Naive thymus-derived CD8-positive, alpha-beta T cell (primary cell): ENCODE measurements at regions not wholly inside any gene's neighbourhood (a gene's known extent, or its start where the extent isn't known, plus 50 kb on each side); places are given as distances from the start of the nearest gene placed in this dataset.

Experiments used
- ATAC-seq, 2 donors: fragments of 150-1000 bp; cut with Tn5 transposase in 1 of 2; sonication (Bioruptor Pico), chemical (Tn5 transposase) in 1 of 2; 1 replicate in 1 of 2; 2 replicates in 1 of 2; pipeline ENCODE4 v1.10.0; 2021; ENCODE audit warnings: mild to moderate bottlenecking in 2 of 2, moderate library complexity in 2 of 2
- POLR2A ChIA-PET: fragments of 350-600 bp; sonication (Branson Sonifier 250); formaldehyde crosslinking; loops from one replicate; lab custom pipeline; 2021; ENCODE audit warnings: antibody characterized with exemption; lab: Charles Lee
- DNase-seq, 10 donors: peaks; one replicate each; pipeline versions ENCODE4 v3.0.0 to v3.0.0-alpha.2; 2020 to 2022
- H3K27ac Mint-ChIP-seq, 10 donors: one replicate each; pipeline ENCODE4 v1.8.0; 2020 to 2022; ENCODE audit warnings: mild to moderate bottlenecking in 10 of 10, mixed read lengths in 10 of 10, moderate library complexity in 4 of 10, inconsistent platforms in 1 of 10
- H3K27me3 Mint-ChIP-seq, 5 donors: one replicate each; pipeline ENCODE4 v1.8.0; 2021 to 2022; ENCODE audit warnings: mixed read lengths in 5 of 5
- H3K36me3 Mint-ChIP-seq, 3 donors: one replicate each; pipeline ENCODE4 v1.8.0; 2020 to 2022; ENCODE audit warnings: mixed read lengths in 3 of 3, mild to moderate bottlenecking in 2 of 3, inconsistent platforms in 1 of 3
- H3K4me1 Mint-ChIP-seq, 4 donors: one replicate each; pipeline ENCODE4 v1.8.0; 2021 to 2022; ENCODE audit warnings: mixed read lengths in 4 of 4
- H3K4me3 Mint-ChIP-seq, 10 donors: one replicate each; pipeline ENCODE4 v1.8.0; 2020 to 2022; ENCODE audit warnings: mild to moderate bottlenecking in 10 of 10, mixed read lengths in 10 of 10, moderate library complexity in 6 of 10, inconsistent platforms in 1 of 10
- H3K9me3 Mint-ChIP-seq, 9 donors: one replicate each; pipeline ENCODE4 v1.8.0; 2020 to 2022; ENCODE audit warnings: mixed read lengths in 9 of 9, mild to moderate bottlenecking in 3 of 9, inconsistent platforms in 1 of 9, moderate library complexity in 1 of 9

- ATAC-seq: no peak
- Mint-ChIP-seq H3K36me3 (no peaks in the 10 kb centered on the region), H3K27me3 (peaks cover 0 to 5% (median 0%) of the 10 kb centered on the region in 5 donors)
Measured at GRCh38 chr18:73613706-73614340, 533.8 kb downstream of the FBXO15 start.

GRCh38 chr18:73597832-73598615 lies 549.6 kb downstream of the FBXO15 start:
- no peaks in the 10 kb centered on the region for H3K36me3 Mint-ChIP-seq
- DNase-seq (no peak), ATAC-seq (no peak)
- POLR2A ChIA-PET: no interaction called here
- H3K4me1 Mint-ChIP-seq: no peaks in the 10 kb centered on the region
- H3K27me3 Mint-ChIP-seq: peaks cover 0 to 2% (median 0%) of the 10 kb centered on the region in 5 donors
- H3K9me3 Mint-ChIP-seq: peaks cover 0 to 17% (median 2%) of the 10 kb centered on the region in 9 donors
- H3K4me3 Mint-ChIP-seq: no peak overlapping the region
- no peak overlapping the region for H3K27ac Mint-ChIP-seq

More at GRCh38 chr18:73613706-73614340, 533.8 kb downstream of the FBXO15 start:
- Mint-ChIP-seq H3K4me3 (no peak overlapping the region), H3K27ac (no peak overlapping the region), H3K4me1 (no peaks in the 10 kb centered on the region), H3K9me3 (peaks cover 0 to 13% (median 0%) of the 10 kb centered on the region in 9 donors)
- POLR2A ChIA-PET: no interaction called here
- no peak for DNase-seq

- ATAC-seq (no peak), DNase-seq (no peak)
- Mint-ChIP-seq H3K36me3 (no peaks in the 10 kb centered on the region), H3K27me3 (peaks cover 0 to 2% (median 0%) of the 10 kb centered on the region in 5 donors), H3K27ac (no peak overlapping the region), H3K4me1 (no peaks in the 10 kb centered on the region), H3K4me3 (no peak overlapping the region), H3K9me3 (peaks cover 0 to 17% (median 2%) of the 10 kb centered on the region in 9 donors)
- POLR2A ChIA-PET: no interaction called here
Measured at GRCh38 chr18:73594749-73595148, 552.9 kb downstream of the FBXO15 start.

- no peak overlapping the region for H3K27ac Mint-ChIP-seq
- no peaks in the 10 kb centered on the region for H3K4me1 Mint-ChIP-seq
- POLR2A ChIA-PET: no interaction called here
- no peak overlapping the region for H3K4me3 Mint-ChIP-seq
- peaks cover 0 to 2% (median 0%) of the 10 kb centered on the region in 5 donors for H3K27me3 Mint-ChIP-seq
- H3K9me3 Mint-ChIP-seq: peaks cover 0 to 11% (median 2%) of the 10 kb centered on the region in 9 donors
- DNase-seq (no peak), ATAC-seq (no peak)
- H3K36me3 Mint-ChIP-seq: no peaks in the 10 kb centered on the region
Measured at GRCh38 chr18:73593207-73593606, 554.4 kb downstream of the FBXO15 start.

GRCh38 chr18:73590950-73591349 lies 556.7 kb downstream of the FBXO15 start:
- POLR2A ChIA-PET: no interaction called here

GRCh38 chr18:73579698-73580097 lies 567.9 kb downstream of the FBXO15 start:
- H3K36me3 Mint-ChIP-seq: no peaks in the 10 kb centered on the region
- H3K27ac Mint-ChIP-seq: no peak overlapping the region
- DNase-seq: no peak
- H3K27me3 Mint-ChIP-seq: peaks cover 0 to 3% (median 0%) of the 10 kb centered on the region in 5 donors
- POLR2A ChIA-PET: no interaction called here
- no peak for ATAC-seq
- H3K4me1 Mint-ChIP-seq: no peaks in the 10 kb centered on the region
- H3K4me3 Mint-ChIP-seq: no peak overlapping the region
- H3K9me3 Mint-ChIP-seq: peaks cover 0 to 10% (median 0%) of the 10 kb centered on the region in 9 donors

More at GRCh38 chr18:73590950-73591349, 556.7 kb downstream of the FBXO15 start:
- Mint-ChIP-seq H3K36me3 (no peaks in the 10 kb centered on the region), H3K9me3 (peaks cover 0 to 4% (median 0%) of the 10 kb centered on the region in 9 donors), H3K27ac (no peak overlapping the region), H3K4me1 (no peaks in the 10 kb centered on the region), H3K4me3 (no peak overlapping the region), H3K27me3 (peaks cover 0 to 2% (median 0%) of the 10 kb centered on the region in 5 donors)
- no peak for DNase-seq
- no peak for ATAC-seq

GRCh38 chr18:73577365-73577764 lies 570.3 kb downstream of the FBXO15 start:
- Mint-ChIP-seq H3K4me3 (no peak overlapping the region), H3K36me3 (no peaks in the 10 kb centered on the region), H3K9me3 (peaks cover 0 to 3% (median 0%) of the 10 kb centered on the region in 9 donors), H3K27ac (no peak overlapping the region), H3K27me3 (peaks cover 0 to 3% (median 0%) of the 10 kb centered on the region in 5 donors), H3K4me1 (no peaks in the 10 kb centered on the region)
- ATAC-seq (no peak), DNase-seq (no peak)
- POLR2A ChIA-PET: no interaction called here

- peaks cover 0 to 2% (median 0%) of the 10 kb centered on the region in 9 donors for H3K9me3 Mint-ChIP-seq
Measured at GRCh38 chr18:73563901-73564472, 583.6 kb downstream of the FBXO15 start.

GRCh38 chr18:73563345-73563744 lies 584.3 kb downstream of the FBXO15 start:
- DNase-seq (no peak), ATAC-seq (no peak)
- Mint-ChIP-seq H3K4me1 (no peaks in the 10 kb centered on the region), H3K27me3 (no peaks in the 10 kb centered on the region), H3K9me3 (peaks cover 0 to 2% (median 0%) of the 10 kb centered on the region in 9 donors), H3K4me3 (no peak overlapping the region), H3K36me3 (no peaks in the 10 kb centered on the region), H3K27ac (no peak overlapping the region)
- POLR2A ChIA-PET: no interaction called here

More at GRCh38 chr18:73563901-73564472, 583.6 kb downstream of the FBXO15 start:
- DNase-seq (no peak), ATAC-seq (no peak)
- POLR2A ChIA-PET: no interaction called here
- Mint-ChIP-seq H3K27me3 (no peaks in the 10 kb centered on the region), H3K27ac (no peak overlapping the region), H3K36me3 (no peaks in the 10 kb centered on the region), H3K4me3 (no peak overlapping the region), H3K4me1 (no peaks in the 10 kb centered on the region)

GRCh38 chr18:73556904-73557303 lies 590.7 kb downstream of the FBXO15 start:
- Mint-ChIP-seq H3K27ac (no peak overlapping the region), H3K4me3 (no peak overlapping the region), H3K9me3 (peaks cover 0 to 10% (median 4%) of the 10 kb centered on the region in 9 donors), H3K4me1 (no peaks in the 10 kb centered on the region), H3K27me3 (no peaks in the 10 kb centered on the region), H3K36me3 (no peaks in the 10 kb centered on the region)
- ATAC-seq (no peak), DNase-seq (no peak)
- POLR2A ChIA-PET: no interaction called here

- no peaks in the 10 kb centered on the region for H3K27me3 Mint-ChIP-seq
- peaks cover 0 to 9% (median 3%) of the 10 kb centered on the region in 9 donors for H3K9me3 Mint-ChIP-seq
Measured at GRCh38 chr18:73552171-73552570, 595.5 kb downstream of the FBXO15 start.

GRCh38 chr18:73551211-73551610 lies 596.4 kb downstream of the FBXO15 start:
- Mint-ChIP-seq H3K9me3 (peaks cover 0 to 9% (median 3%) of the 10 kb centered on the region in 9 donors), H3K27me3 (no peaks in the 10 kb centered on the region), H3K36me3 (no peaks in the 10 kb centered on the region), H3K27ac (no peak overlapping the region), H3K4me1 (no peaks in the 10 kb centered on the region), H3K4me3 (no peak overlapping the region)
- ATAC-seq (no peak), DNase-seq (no peak)
- POLR2A ChIA-PET: no interaction called here

More at GRCh38 chr18:73552171-73552570, 595.5 kb downstream of the FBXO15 start:
- no peak overlapping the region for H3K27ac Mint-ChIP-seq
- no peak for DNase-seq
- H3K36me3 Mint-ChIP-seq: no peaks in the 10 kb centered on the region
- POLR2A ChIA-PET: no interaction called here
- H3K4me1 Mint-ChIP-seq: no peaks in the 10 kb centered on the region
- H3K4me3 Mint-ChIP-seq: no peak overlapping the region
- ATAC-seq: no peak

GRCh38 chr18:73549236-73549635 lies 598.4 kb downstream of the FBXO15 start:
- no peak overlapping the region for H3K27ac Mint-ChIP-seq
- DNase-seq: no peak
- no peaks in the 10 kb centered on the region for H3K27me3 Mint-ChIP-seq
- no peaks in the 10 kb centered on the region for H3K9me3 Mint-ChIP-seq
- H3K4me3 Mint-ChIP-seq: no peak overlapping the region
- POLR2A ChIA-PET: no interaction called here
- no peaks in the 10 kb centered on the region for H3K36me3 Mint-ChIP-seq
- ATAC-seq: no peak
- H3K4me1 Mint-ChIP-seq: no peaks in the 10 kb centered on the region
